Daoy (cell line): ENCODE measurements at regions not wholly inside any gene's neighbourhood (a gene's known extent, or its start where the extent isn't known, plus 50 kb on each side); places are given as distances from the start of the nearest gene placed in this dataset.

Experiments
- DNase-seq: peaks from one replicate; pipeline ENCODE4 v3.0.0-alpha.2; 2015; ENCODE audit warnings: low read depth

- no peak for DNase-seq
Observed at GRCh38 chr13:109979228-109979627, 192.8 kb upstream of the IRS2 start.

GRCh38 chr13:109977212-109977968, 191.0 kb upstream of the IRS2 start:
- DNase-seq = no peak

GRCh38 chr13:109976206-109976997, 190.0 kb upstream of the IRS2 start:
- DNase-seq = no peak

- no peak for DNase-seq
Observed at GRCh38 chr13:109974354-109974753, 188.0 kb upstream of the IRS2 start.

GRCh38 chr13:109973279-109973678, 186.9 kb upstream of the IRS2 start:
- no peak for DNase-seq

GRCh38 chr13:109971456-109972090, 185.2 kb upstream of the IRS2 start:
- DNase-seq = no peak

GRCh38 chr13:109971006-109971405, 184.6 kb upstream of the IRS2 start:
- no peak for DNase-seq

- DNase-seq = no peak
Observed at GRCh38 chr13:109968876-109969577, 182.6 kb upstream of the IRS2 start.

GRCh38 chr13:109963960-109964563, 177.7 kb upstream of the IRS2 start:
- DNase-seq = no peak

GRCh38 chr13:109963384-109963783, 177.0 kb upstream of the IRS2 start:
- DNase-seq = no peak

GRCh38 chr13:109959903-109960302, 173.5 kb upstream of the IRS2 start:
- DNase-seq = no peak

- no peak for DNase-seq
Observed at GRCh38 chr13:109957875-109958274, 171.5 kb upstream of the IRS2 start.

- DNase-seq = no peak
Observed at GRCh38 chr13:109955598-109955997, 169.2 kb upstream of the IRS2 start.

GRCh38 chr13:109954441-109954840, 168.1 kb upstream of the IRS2 start:
- DNase-seq = no peak

- no peak for DNase-seq
Observed at GRCh38 chr13:109951491-109951890, 165.1 kb upstream of the IRS2 start.

GRCh38 chr13:109949397-109949796, 163.0 kb upstream of the IRS2 start:
- no peak for DNase-seq

- DNase-seq = no peak
Observed at GRCh38 chr13:109947006-109947405, 160.6 kb upstream of the IRS2 start.

- DNase-seq = no peak
Observed at GRCh38 chr13:109945206-109945960, 159.0 kb upstream of the IRS2 start.

GRCh38 chr13:109941951-109942350, 155.6 kb upstream of the IRS2 start:
- DNase-seq = no peak

- DNase-seq = no peak
Observed at GRCh38 chr13:109941221-109941620, 154.8 kb upstream of the IRS2 start.

GRCh38 chr13:109940637-109941036, 154.3 kb upstream of the IRS2 start:
- DNase-seq = no peak
